ENCODE measurements at regions not wholly inside any gene's neighbourhood (a gene's known extent, or its start where the extent isn't known, plus 50 kb on each side); places are given as distances from the start of the nearest gene placed in this dataset.

DNA sequence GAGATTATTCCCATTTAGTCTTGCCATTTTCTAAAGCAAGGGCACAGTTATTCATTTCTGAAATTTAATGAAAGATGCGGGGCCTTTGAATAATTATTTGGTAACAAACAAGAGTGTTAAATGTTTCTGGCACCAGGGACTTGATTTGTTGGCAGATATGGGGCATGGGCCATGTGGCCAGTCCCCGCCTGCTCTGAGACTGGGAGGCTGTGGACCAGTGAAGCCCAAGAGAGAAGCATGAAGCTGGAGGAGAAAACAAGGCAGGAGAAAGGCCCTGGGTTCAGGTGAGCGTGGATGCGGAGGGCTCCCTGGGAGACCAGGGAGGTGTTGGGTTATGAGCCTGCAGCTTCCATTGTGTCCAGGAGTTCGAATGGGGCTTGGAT, 378.5 kb downstream of the TCERG1L start:
- intact Hi-C loops (cut with DNase I; ENCODE audit: low total_unique reads) = no loop called here
- no peak for DNase-seq
- in situ Hi-C loops (cut with MboI; ENCODE audit: low sequenced_read_pairs in 4 of 4) = no loop called here
- no peaks in the 10 kb centered on the region for H3K9me3 ChIP-seq
- no peak for ATAC-seq
- no peaks in the 10 kb centered on the region for H3K36me3 ChIP-seq
- H3K27ac ChIP-seq = no peak overlapping the region
- H3K4me3 ChIP-seq = no peak overlapping the region
- H3K4me1 ChIP-seq = no peaks in the 10 kb centered on the region
- TF ChIP-seq, protein P1, sequence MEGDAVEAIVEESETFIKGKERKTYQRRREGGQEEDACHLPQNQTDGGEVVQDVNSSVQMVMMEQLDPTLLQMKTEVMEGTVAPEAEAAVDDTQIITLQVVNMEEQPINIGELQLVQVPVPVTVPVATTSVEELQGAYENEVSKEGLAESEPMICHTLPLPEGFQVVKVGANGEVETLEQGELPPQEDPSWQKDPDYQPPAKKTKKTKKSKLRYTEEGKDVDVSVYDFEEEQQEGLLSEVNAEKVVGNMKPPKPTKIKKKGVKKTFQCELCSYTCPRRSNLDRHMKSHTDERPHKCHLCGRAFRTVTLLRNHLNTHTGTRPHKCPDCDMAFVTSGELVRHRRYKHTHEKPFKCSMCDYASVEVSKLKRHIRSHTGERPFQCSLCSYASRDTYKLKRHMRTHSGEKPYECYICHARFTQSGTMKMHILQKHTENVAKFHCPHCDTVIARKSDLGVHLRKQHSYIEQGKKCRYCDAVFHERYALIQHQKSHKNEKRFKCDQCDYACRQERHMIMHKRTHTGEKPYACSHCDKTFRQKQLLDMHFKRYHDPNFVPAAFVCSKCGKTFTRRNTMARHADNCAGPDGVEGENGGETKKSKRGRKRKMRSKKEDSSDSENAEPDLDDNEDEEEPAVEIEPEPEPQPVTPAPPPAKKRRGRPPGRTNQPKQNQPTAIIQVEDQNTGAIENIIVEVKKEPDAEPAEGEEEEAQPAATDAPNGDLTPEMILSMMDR (IDR thresholded peaks at IDR 0.05 in 4 of 5, conservative IDR thresholded peaks at IDR 0.05 in 1 of 5) = no peak
- no peak for TF ChIP-seq POLR2A (IDR thresholded peaks at IDR 0.05)
- H3K27me3 ChIP-seq = no peaks in the 10 kb centered on the region

DNA sequence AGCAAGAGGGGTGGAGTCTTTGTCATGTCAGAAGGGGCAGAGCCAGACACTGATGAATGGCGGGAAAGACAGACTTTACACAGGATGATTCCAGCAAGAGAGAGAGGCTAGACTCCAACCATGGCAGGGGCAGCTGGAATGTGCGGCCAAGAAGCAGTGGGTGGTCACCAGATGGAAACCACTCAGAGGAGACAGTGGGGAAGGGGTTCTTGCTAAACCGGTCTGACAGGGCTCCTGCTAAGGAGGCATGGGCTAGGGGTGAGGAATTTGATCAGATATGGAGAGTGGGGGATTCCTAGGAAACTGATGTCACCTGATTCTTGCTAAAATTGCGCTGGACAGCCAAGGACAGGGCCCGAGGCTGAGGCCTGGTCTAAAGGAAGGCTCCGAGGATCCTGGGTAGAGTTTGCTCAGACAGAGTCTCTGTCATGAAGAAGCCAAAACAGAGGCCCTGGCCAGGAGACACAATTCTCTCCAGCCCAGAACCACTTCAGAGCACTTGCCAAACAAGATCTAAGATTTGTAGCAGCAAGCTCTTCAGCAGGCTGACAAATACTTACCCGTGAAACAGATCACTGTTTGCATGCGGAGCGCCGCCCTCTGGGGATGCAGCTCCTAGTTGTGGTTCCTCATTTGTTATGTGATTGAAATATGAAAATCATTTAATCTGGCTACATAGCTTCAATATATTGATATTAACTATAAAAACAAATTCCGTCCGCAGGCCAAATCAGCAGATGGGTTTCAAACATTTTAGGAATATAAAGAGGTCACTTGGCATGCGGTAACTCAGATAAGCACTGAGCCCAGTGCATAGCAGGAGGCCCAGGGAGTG, 377.0 kb downstream of the TCERG1L start:
- no peak for DNase-seq
- Histone ChIP-seq H3K27ac (no peak overlapping the region), H3K36me3 (no peaks in the 10 kb centered on the region), H3K27me3 (no peaks in the 10 kb centered on the region), H3K4me3 (no peak overlapping the region), H3K4me1 (no peaks in the 10 kb centered on the region), H3K9me3 (no peaks in the 10 kb centered on the region)
- no peak for ATAC-seq
- intact Hi-C loops (cut with DNase I; ENCODE audit: low total_unique reads) (no loop called here), in situ Hi-C loops (cut with MboI; ENCODE audit: low sequenced_read_pairs in 4 of 4) (no loop called here)
- no peak for TF ChIP-seq POLR2A (IDR thresholded peaks at IDR 0.05)
- TF ChIP-seq, protein P1 (IDR thresholded peaks at IDR 0.05 in 4 of 5, conservative IDR thresholded peaks at IDR 0.05 in 1 of 5) = no peak

DNA sequence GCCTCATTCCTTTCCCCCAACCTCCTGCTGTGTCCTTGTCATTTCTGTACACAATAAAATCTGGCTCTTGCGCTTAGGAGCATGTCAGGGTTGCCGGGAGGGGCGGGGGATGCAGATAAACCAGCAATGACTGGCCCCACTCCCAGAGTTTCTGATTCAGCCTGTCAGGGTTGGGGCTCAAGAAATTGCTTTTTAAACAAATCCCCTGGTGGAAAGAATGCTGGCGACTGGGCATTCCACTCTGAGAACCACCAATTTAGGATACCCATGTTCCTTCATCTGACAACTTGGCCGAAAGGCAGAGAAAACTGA, 376.4 kb downstream of the TCERG1L start:
- intact Hi-C loops (cut with DNase I; ENCODE audit: low total_unique reads) = no loop called here
- Histone ChIP-seq H3K9me3 (no peaks in the 10 kb centered on the region), H3K36me3 (no peaks in the 10 kb centered on the region), H3K4me3 (no peak overlapping the region), H3K27me3 (no peaks in the 10 kb centered on the region), H3K27ac (no peak overlapping the region), H3K4me1 (no peaks in the 10 kb centered on the region)
- DNase-seq (no peak), ATAC-seq (no peak)
- in situ Hi-C loops (cut with MboI; ENCODE audit: low sequenced_read_pairs in 4 of 4) = no loop called here
- no peak for TF ChIP-seq POLR2A (IDR thresholded peaks at IDR 0.05)
- TF ChIP-seq, protein P1 (IDR thresholded peaks at IDR 0.05 in 4 of 5, conservative IDR thresholded peaks at IDR 0.05 in 1 of 5) = no peak

DNA sequence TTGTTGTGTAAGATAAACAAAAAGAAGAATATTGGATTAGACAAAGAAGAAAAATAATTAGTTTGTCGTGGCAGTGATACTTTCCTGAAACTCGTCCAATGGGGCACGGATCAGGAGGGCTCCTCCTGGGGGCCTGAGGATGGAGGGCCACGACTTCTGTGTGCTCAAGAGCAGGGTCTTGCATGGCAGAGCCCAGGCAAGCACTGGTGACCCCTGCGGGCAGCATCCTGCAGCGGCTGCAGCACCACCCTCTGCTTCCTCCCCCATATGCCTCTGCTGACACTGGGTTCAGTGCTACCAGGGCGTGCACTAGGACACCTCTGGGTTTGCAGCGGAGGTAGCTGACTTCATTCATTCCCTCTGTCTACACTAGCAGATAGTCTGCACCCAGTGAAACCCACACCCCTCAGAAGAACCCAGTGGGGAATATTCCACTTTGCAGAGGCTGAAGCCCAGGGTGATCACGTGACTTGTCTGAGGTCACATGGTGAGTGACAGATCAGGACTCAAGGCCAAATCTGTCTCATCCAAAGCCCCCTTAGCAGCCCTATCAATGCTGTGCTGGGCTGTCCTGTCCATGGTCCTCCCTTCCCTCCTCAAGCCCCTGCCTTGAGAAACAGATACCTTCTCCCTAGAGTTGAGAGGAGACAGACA, 375.5 kb downstream of the TCERG1L start:
- in situ Hi-C loops (cut with MboI; ENCODE audit: low sequenced_read_pairs in 4 of 4) = no loop called here
- Histone ChIP-seq H3K27me3 (no peaks in the 10 kb centered on the region), H3K9me3 (no peaks in the 10 kb centered on the region), H3K27ac (no peak overlapping the region), H3K36me3 (no peaks in the 10 kb centered on the region), H3K4me3 (no peak overlapping the region), H3K4me1 (no peaks in the 10 kb centered on the region)
- intact Hi-C loops (cut with DNase I; ENCODE audit: low total_unique reads) = no loop called here
- DNase-seq (no peak), ATAC-seq (no peak)
- TF ChIP-seq, protein P1 (IDR thresholded peaks at IDR 0.05 in 4 of 5, conservative IDR thresholded peaks at IDR 0.05 in 1 of 5) = no peak
- TF ChIP-seq POLR2A (IDR thresholded peaks at IDR 0.05) = no peak
